Fibroblast of lung (primary cell): ENCODE measurements at regions not wholly inside any gene's neighbourhood (a gene's known extent, or its start where the extent isn't known, plus 50 kb on each side); places are given as distances from the start of the nearest gene placed in this dataset.

Experiments
- DNase-seq, 2 donors: peaks; one replicate each; pipeline versions ENCODE4 v3.0.0 to v3.0.0-alpha.2; 2010; ENCODE audit warnings: low read depth in 2 of 2
- H2AFZ ChIP-seq: 2 replicates; pipeline ENCODE4 v1.5.1; 2012; ENCODE audit warnings: low read length, control low read depth, inconsistent platforms
- H3K27ac ChIP-seq: 2 replicates; pipeline ENCODE4 v1.5.1; 2011; ENCODE audit warnings: low read length, control low read depth; ENCODE audit not compliant: insufficient read depth
- H3K27me3 ChIP-seq: 2 replicates; pipeline ENCODE4 v1.5.1; 2011; ENCODE audit warnings: mild to moderate bottlenecking, low read length; ENCODE audit not compliant: control insufficient read depth, insufficient read depth
- H3K36me3 ChIP-seq: 2 replicates; pipeline ENCODE4 v1.5.1; 2011; ENCODE audit warnings: low read length; ENCODE audit not compliant: control insufficient read depth, insufficient read depth
- H3K4me1 ChIP-seq: 2 replicates; pipeline ENCODE4 v1.5.1; 2011; ENCODE audit warnings: low read length; ENCODE audit not compliant: control insufficient read depth, insufficient read depth; ENCODE audit errors: extremely low read depth
- H3K4me2 ChIP-seq: 2 replicates; pipeline ENCODE4 v1.5.1; 2011; ENCODE audit warnings: low read length, control low read depth; ENCODE audit not compliant: insufficient read depth; ENCODE audit errors: extremely low read depth
- H3K4me3 ChIP-seq, 4 experiments: fragments of 200-600 bp in 1 of 4; sonication (generic) in 1 of 4; replicated peaks in 1 of 4; 2 replicates each; pipeline ENCODE4 v1.5.1; 2011 to 2016; ENCODE audit warnings: low read length in 4 of 4, low read depth in 3 of 4, mild to moderate bottlenecking in 3 of 4, control low read depth in 2 of 4, inconsistent platforms in 1 of 4, mixed read lengths in 1 of 4; ENCODE audit not compliant: insufficient read depth in 1 of 4; ENCODE audit errors: control extremely low read depth in 1 of 4
- H3K79me2 ChIP-seq: 2 replicates; pipeline ENCODE4 v1.5.1; 2012; ENCODE audit warnings: mild to moderate bottlenecking, low read length, inconsistent platforms; ENCODE audit not compliant: control insufficient read depth, insufficient read depth
- H3K9ac ChIP-seq: 2 replicates; pipeline ENCODE4 v1.5.1; 2011; ENCODE audit warnings: mild to moderate bottlenecking, low read length, control low read depth; ENCODE audit not compliant: insufficient read depth
- H3K9me3 ChIP-seq: 2 replicates; pipeline ENCODE4 v1.5.1; 2012; ENCODE audit warnings: low read depth, low read length; ENCODE audit not compliant: control insufficient read depth, insufficient read depth
- H4K20me1 ChIP-seq: 2 replicates; pipeline ENCODE4 v1.5.1; 2011; ENCODE audit warnings: low read length; ENCODE audit not compliant: control insufficient read depth, insufficient read depth; ENCODE audit errors: extremely low read depth
- CTCF ChIP-seq, 2 donors: IDR thresholded peaks in 1 of 2; conservative IDR thresholded peaks in 1 of 2; 1 replicate in 1 of 2; 2 replicates in 1 of 2; pipeline ENCODE4 v1.5.1; 2011 to 2012; ENCODE audit warnings: low read length in 2 of 2, control low read depth in 1 of 2, inconsistent platforms in 1 of 2, low read depth in 1 of 2, mild to moderate bottlenecking in 1 of 2
- EZH2 ChIP-seq: IDR thresholded peaks from 2 replicates; pipeline ENCODE4 v1.5.1; 2012; ENCODE audit warnings: low read length, control low read depth, mild to moderate bottlenecking; ENCODE audit errors: missing control alignments

- Histone ChIP-seq H2AFZ (no peak overlapping the region), H3K4me2 (no peak overlapping the region), H3K9me3 (no peaks in the 10 kb centered on the region), H4K20me1 (no peaks in the 10 kb centered on the region), H3K4me3 (no peak overlapping the region), H3K4me1 (no peaks in the 10 kb centered on the region), H3K9ac (no peak overlapping the region), H3K79me2 (no peaks in the 10 kb centered on the region), H3K36me3 (no peaks in the 10 kb centered on the region), H3K27me3 (no peaks in the 10 kb centered on the region), H3K27ac (no peak overlapping the region)
- no peak for DNase-seq
- TF ChIP-seq CTCF (conservative IDR thresholded peaks at IDR 0.05 in 1 of 2, IDR thresholded peaks at IDR 0.05 in 1 of 2; ENCODE audit: low read depth in 1 of 2, low read length in 2 of 2) = no peak
- TF ChIP-seq EZH2 = no peak
Observed at GRCh38 chr4:134043266-134043665, 158.3 kb downstream of the PABPC4L start.

GRCh38 chr4:134028421-134028820, 173.2 kb downstream of the PABPC4L start:
- no peak for DNase-seq
- Histone ChIP-seq H3K27me3 (no peaks in the 10 kb centered on the region), H3K79me2 (no peaks in the 10 kb centered on the region), H3K9ac (no peak overlapping the region), H3K4me1 (no peaks in the 10 kb centered on the region), H3K4me2 (no peak overlapping the region), H3K36me3 (no peaks in the 10 kb centered on the region), H2AFZ (no peak overlapping the region), H3K4me3 (no peak overlapping the region), H3K9me3 (no peaks in the 10 kb centered on the region), H4K20me1 (no peaks in the 10 kb centered on the region), H3K27ac (no peak overlapping the region)
- TF ChIP-seq EZH2 (no peak), CTCF (conservative IDR thresholded peaks at IDR 0.05 in 1 of 2, IDR thresholded peaks at IDR 0.05 in 1 of 2; ENCODE audit: low read depth in 1 of 2, low read length in 2 of 2) (no peak)

GRCh38 chr4:134027931-134028330, 173.7 kb downstream of the PABPC4L start:
- H3K9me3 ChIP-seq = no peaks in the 10 kb centered on the region
- no peaks in the 10 kb centered on the region for H3K27me3 ChIP-seq
- no peaks in the 10 kb centered on the region for H3K79me2 ChIP-seq
- H3K4me1 ChIP-seq = no peaks in the 10 kb centered on the region
- no peak overlapping the region for H2AFZ ChIP-seq
- DNase-seq = peak; percentile 76 to 94
- no peak overlapping the region for H3K4me3 ChIP-seq
- H4K20me1 ChIP-seq = no peaks in the 10 kb centered on the region
- H3K36me3 ChIP-seq = no peaks in the 10 kb centered on the region
- H3K4me2 ChIP-seq = no peak overlapping the region
- no peak overlapping the region for H3K27ac ChIP-seq
- no peak for TF ChIP-seq EZH2
- no peak for TF ChIP-seq CTCF (conservative IDR thresholded peaks at IDR 0.05 in 1 of 2, IDR thresholded peaks at IDR 0.05 in 1 of 2; ENCODE audit: low read depth in 1 of 2, low read length in 2 of 2)
- no peak overlapping the region for H3K9ac ChIP-seq
